Stimulated activated naive CD4-positive, alpha-beta T cell (primary cell): ENCODE measurements at regions not wholly inside any gene's neighbourhood (a gene's known extent, or its start where the extent isn't known, plus 50 kb on each side); places are given as distances from the start of the nearest gene placed in this dataset.

Experiments used
- DNase-seq, 6 experiments: peaks; one replicate each; lab custom pipeline; 2025; lab: John Stamatoyannopoulos, UW

DNA sequence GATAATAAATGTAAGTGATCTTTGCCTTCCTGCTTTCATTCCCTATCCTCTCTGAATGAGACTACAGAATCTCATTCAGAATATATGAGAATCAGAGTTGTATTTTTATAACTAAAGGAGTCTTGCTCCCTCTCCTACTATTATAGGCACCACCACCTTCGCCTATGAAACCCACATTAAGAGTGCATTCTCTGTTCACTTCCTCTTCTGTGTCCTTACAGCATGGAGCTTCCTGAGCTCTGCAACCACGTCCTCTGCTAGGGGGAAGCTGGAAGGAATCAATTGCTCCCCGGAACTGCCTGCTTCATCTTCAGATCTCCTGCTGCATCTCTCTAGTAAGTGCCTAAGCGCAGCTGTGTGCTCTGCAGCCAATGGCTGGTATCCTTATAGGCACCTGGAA, 820.7 kb downstream of the GRID1 start:
- no peak for DNase-seq

DNA sequence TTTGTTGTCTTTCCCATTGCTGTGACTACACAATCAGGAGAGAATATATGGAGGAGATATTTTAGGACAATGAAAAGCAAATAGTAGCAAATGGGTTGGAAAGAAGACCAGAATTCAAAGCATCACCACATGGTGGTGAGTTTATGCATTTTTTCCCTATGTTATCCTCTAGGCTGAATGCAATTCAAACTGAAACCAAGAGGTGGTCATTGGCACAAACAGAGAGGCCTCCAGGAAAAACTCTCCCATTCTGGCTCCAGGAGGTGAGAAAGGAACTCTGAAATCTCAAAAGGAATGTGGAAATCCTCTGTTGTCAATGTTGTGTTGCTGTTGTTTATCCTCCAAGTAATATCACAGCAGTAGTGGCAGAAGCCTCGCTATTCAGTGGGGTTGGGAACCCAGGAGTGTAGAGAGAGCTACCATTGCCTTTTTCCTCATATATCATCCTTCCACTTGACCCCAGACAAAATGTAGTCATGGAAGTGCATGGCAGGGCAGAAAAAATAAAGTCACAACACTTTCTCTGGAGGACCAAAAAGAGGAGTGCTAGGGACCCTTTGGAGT, 819.1 kb downstream of the GRID1 start:
- no peak for DNase-seq

DNA sequence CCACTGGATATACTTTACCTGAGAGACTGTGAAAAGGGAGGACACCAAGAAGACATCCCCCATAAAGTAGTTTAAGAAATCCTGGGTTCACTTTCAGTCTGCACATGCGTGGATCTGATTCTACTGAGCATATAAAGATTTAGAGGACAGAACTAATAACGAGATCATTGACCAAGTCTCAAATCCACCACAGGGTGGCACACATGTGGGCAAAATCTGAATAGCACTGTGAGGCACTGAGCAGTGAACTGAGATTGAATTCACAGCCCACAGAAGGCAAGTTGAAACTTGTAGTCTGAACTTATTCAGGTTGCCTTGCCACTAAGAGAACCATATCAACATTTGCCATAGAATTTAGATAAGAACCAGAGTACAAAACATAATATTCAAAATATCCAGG, 818.6 kb downstream of the GRID1 start:
- peak in 3 of 6 experiments; percentile 24 to 29 (median 25) for DNase-seq
